MG63 (cell line): ENCODE measurements at regions not wholly inside any gene's neighbourhood (a gene's known extent, or its start where the extent isn't known, plus 50 kb on each side); places are given as distances from the start of the nearest gene placed in this dataset.

Source experiments
- DNase-seq: peaks from one replicate; pipeline ENCODE4 v3.0.0-alpha.2; 2020
- H3K27me3 ChIP-seq: fragments of 250-450 bp; sonication (Bioruptor Pico); 2 replicates; pipeline ENCODE4 v1.5.1; 2020; ENCODE audit warnings: mild to moderate bottlenecking, moderate library complexity
- H3K36me3 ChIP-seq: fragments of 250-450 bp; sonication (Bioruptor Pico); 2 replicates; pipeline ENCODE4 v1.5.1; 2020; ENCODE audit warnings: mild to moderate bottlenecking, moderate library complexity
- H3K4me3 ChIP-seq: fragments of 250-450 bp; sonication (Bioruptor Pico); 2 replicates; pipeline ENCODE4 v1.5.1; 2020; ENCODE audit warnings: mild to moderate bottlenecking, moderate library complexity
- H3K9me3 ChIP-seq: fragments of 250-450 bp; sonication (Bioruptor Pico); 2 replicates; pipeline ENCODE4 v1.5.1; 2020; ENCODE audit warnings: mild to moderate bottlenecking, moderate library complexity

DNA sequence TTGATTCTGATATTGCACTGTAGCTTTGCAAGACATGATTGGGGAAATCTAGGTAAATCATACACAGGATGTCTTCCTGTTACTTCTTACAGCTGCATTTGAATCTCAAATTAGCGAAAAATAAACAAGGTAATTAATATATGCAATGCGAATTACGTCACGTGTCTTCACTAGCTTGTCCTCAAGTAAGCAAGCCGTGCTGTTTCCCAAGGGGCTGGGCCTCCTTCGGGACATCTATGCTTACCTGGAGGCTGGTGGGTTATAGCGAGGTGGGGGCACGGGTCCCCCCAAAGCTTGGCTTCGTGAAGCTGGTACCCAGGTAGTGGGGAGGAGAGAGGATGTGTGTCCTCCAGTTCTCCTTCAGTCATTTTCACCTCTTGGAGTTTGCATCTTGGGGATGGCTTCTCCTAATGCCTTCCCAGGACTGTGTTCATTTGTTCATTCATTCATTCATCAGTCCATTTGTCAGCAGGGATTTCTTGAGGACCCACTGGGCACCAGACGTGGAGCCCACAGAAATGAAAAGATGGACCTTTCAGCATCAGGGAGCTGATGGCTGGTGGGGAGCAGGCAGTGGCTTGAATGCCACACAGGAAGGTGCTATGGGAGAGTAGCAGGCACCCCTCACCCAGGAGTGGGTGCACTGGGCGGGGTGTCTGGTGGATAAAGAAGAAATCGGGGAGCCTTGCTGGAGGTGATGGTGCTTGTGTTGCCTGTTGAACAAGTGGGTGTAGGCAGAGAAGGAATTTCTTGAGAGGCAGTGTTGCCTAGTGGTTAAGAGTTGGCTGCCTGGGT is 155.1 kb downstream of the GLI2 start:
- Histone ChIP-seq H3K36me3 (no peaks in the 10 kb centered on the region), H3K27me3 (no peaks in the 10 kb centered on the region), H3K4me3 (no peak overlapping the region), H3K9me3 (no peaks in the 10 kb centered on the region)
- no peak for DNase-seq

DNA sequence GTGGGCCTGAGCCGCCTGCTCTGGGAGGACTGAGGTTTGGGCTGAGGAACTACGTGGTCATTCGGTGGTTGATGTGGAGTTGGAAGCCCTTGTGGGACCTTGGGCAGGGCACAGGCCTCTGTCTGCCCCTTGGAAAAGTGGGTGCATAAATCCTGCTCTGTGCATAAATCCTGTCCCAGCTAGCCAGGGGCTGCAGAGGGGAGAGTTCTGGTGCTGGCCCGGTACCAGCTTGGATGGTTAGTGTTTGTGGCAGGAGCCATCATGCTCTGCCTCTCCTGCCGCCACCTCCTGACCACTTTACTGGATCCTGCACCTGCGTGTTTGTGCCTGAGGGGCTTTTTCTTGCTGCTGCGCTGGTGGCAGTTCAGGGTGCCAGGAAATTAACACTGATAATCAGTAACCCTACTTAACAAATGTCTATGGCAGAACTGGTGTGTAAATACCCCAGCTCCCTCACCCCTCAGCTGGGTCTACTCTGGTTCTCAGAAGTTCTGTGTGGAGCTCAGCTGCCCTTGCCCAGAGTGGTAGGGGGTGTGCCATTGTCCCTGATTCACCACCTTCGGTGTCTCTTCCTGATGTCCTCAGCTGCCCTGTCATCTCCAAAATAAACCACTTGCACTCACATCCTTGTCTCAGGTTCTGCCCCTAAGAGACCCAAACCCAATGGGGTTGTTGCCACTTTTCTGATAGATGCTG is 156.8 kb downstream of the GLI2 start:
- H3K4me3 ChIP-seq: no peak overlapping the region
- H3K36me3 ChIP-seq: no peaks in the 10 kb centered on the region
- no peaks in the 10 kb centered on the region for H3K9me3 ChIP-seq
- no peak for DNase-seq
- no peaks in the 10 kb centered on the region for H3K27me3 ChIP-seq

DNA sequence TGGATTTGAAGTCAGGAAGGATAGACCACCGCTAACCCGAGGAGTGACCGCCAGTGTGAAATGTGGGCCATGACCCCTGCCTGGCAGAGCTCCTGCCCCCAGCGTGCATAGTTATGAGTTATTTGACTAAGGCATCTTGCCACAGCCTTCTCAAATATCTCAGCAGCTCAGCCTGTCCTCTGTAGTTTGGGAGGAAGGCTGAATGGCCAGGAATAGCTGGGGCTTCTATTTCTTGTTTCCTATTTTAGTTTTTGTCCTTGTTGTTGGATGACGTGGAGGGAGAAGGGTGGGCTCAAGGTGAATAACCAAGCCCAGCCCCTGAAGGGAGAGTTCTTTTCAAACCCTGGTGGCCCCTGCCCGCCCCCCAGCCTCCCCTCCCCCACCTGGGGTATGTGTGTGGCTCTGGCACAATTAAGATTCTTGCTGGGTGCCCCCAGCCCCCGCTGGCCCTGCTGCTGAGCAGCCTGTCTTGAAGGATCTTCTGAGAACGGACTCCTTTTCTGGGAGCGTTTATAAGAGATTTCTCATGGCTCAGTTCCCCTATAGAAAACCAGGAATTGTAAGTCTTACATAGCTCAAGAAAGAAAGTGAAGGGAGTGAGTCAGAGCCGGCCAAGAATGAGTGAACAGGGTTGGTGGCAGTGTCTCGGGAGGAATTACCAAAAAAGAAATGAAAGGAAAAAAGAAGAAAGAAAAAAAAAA is 157.4 kb downstream of the GLI2 start:
- no peak for DNase-seq
- Histone ChIP-seq H3K27me3 (no peaks in the 10 kb centered on the region), H3K4me3 (no peak overlapping the region), H3K36me3 (no peaks in the 10 kb centered on the region), H3K9me3 (no peaks in the 10 kb centered on the region)

DNA sequence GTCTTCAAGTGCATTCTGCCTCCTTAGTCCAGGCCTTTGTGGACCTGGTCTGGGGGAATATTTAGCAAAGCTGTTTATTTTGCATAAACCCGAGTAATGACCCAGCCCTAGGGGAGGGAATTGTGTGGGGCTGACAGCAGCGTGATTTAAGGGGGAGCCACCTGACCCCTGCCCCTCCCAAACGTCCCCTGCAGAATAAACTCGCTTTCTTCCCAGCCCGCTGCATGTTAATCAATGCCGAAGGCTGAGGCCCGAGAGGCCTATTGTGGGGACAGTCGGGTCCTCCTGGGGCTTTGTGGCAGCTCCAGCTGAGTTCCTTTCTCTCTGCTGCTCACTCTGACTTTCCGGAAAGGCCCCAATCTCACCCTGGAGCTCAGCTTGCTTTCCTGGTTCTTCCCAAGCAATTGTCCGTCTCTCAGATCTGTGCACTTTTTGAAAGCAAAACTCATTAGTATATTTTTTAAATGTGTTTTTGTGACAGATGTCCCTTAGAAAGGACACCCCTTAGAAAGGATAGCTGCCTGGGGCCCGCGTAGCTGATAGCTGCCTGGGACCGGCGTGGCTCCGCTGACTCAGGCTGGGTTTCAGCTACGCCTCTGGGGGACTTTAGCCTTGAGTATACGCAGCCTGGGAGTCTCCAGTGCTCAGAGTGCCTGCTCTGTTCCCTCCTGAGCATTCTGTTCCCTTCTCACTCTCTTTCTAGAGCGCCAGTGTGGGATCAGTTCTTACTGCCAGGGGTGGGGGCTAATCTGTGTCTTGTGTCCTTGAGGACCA is 158.3 kb downstream of the GLI2 start:
- Histone ChIP-seq H3K36me3 (no peaks in the 10 kb centered on the region), H3K9me3 (no peaks in the 10 kb centered on the region), H3K4me3 (no peak overlapping the region), H3K27me3 (no peaks in the 10 kb centered on the region)
- DNase-seq: no peak

DNA sequence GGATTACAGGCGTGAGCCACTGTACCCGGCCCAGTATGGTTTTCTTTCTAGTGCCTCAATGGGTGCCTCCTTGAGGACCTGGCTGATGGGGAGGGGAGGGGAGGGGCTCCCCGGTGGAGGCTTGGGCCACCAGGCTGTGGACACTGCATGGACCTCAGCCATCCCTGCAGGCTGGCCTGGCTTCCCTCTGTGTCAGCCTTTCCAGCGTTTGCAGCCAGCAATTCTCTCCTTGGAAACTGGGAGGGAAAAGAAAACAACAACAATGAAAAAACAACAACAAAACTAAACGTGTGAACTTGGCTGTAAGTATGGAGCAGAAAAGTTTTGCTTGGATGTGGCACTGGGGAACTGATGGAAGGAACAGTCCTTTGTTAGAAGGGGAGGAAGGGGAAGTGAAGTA is 159.3 kb downstream of the GLI2 start:
- H3K27me3 ChIP-seq: no peaks in the 10 kb centered on the region
- H3K9me3 ChIP-seq: no peaks in the 10 kb centered on the region
- no peaks in the 10 kb centered on the region for H3K36me3 ChIP-seq
- DNase-seq: no peak
- H3K4me3 ChIP-seq: no peak overlapping the region

DNA sequence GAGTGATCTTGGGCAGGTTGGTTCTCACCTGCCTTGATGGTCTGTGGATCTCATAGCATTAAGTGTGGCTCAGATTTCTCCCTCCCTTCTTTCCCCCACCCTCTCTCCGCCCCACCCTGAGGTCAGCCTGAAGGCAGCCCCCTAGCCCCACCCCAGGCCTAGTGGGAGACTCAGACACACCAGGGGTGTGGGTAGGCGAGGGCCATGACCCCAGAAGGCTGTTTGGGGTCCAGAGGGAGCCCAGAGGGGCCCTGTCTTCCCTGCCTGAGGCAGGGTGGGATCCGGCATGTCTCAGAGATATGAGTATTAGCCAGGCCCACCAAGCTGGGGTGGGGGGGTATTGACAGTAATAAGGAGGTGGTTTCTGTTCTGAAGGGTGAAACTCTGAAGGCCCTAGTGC is 160.5 kb downstream of the GLI2 start:
- no peaks in the 10 kb centered on the region for H3K9me3 ChIP-seq
- no peak overlapping the region for H3K4me3 ChIP-seq
- DNase-seq: no peak
- no peaks in the 10 kb centered on the region for H3K36me3 ChIP-seq
- H3K27me3 ChIP-seq: no peaks in the 10 kb centered on the region

DNA sequence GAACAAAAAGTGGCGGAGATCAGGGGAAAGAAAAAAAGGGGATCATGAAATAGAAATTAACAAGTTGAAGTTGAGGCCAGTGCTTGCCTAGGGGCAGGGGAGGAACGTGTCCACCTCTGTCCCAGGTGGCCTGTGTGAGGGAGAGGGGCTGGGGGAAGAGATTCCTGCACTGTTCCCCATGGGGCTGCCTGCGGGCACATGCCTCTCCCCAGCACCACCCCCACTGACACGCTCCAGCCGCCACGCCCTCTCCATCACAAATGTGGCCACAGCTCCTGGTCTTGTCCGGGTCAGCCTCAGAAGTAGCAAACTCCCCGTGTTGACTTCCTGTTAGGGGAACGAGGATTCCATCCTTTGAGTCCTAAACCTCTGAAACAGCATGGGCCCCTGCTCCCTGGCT is 161.2 kb downstream of the GLI2 start:
- H3K36me3 ChIP-seq: no peaks in the 10 kb centered on the region
- no peaks in the 10 kb centered on the region for H3K27me3 ChIP-seq
- DNase-seq: no peak
- no peak overlapping the region for H3K4me3 ChIP-seq
- no peaks in the 10 kb centered on the region for H3K9me3 ChIP-seq

DNA sequence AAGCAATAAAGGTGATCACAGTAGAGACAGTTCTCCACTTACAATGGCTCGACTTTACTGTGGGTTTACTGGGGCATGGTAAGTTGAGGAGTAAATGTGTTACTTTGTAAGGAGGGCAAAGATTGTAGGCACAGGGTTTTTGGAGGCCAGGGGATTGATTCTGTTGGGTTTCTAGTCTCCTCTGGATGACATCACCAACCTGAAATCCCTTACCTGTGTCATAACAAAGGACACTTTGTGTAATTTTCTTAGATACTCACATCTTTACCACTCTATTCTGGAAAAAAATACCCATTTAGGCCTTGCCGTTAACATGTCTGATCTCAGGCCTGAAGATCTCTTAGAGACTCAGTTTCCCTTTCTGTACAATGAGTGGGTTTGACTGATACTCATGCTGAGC is 161.7 kb downstream of the GLI2 start:
- DNase-seq: no peak
- H3K9me3 ChIP-seq: no peaks in the 10 kb centered on the region
- H3K36me3 ChIP-seq: no peaks in the 10 kb centered on the region
- no peaks in the 10 kb centered on the region for H3K27me3 ChIP-seq
- no peak overlapping the region for H3K4me3 ChIP-seq

DNA sequence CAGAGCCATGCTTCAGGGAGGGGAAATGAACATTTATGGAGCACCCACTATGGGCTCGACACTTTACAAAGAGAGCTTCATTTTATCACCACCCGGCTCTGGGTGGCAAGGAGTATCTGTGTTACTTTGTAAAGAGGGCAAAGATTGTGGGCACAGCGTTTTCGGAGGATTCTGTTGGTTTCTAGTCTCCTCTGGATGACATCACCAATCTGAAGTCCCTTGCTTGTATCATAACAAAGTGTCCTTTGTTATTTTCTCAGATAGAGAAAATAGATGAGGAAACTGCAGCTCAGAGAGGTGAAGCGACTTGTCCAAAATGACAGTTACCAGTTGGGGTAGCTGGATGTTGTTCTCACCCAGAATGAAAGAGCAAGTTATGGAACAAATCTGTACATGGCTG is 162.8 kb downstream of the GLI2 start:
- Histone ChIP-seq H3K27me3 (no peaks in the 10 kb centered on the region), H3K36me3 (no peaks in the 10 kb centered on the region), H3K4me3 (no peak overlapping the region), H3K9me3 (no peaks in the 10 kb centered on the region)
- no peak for DNase-seq

DNA sequence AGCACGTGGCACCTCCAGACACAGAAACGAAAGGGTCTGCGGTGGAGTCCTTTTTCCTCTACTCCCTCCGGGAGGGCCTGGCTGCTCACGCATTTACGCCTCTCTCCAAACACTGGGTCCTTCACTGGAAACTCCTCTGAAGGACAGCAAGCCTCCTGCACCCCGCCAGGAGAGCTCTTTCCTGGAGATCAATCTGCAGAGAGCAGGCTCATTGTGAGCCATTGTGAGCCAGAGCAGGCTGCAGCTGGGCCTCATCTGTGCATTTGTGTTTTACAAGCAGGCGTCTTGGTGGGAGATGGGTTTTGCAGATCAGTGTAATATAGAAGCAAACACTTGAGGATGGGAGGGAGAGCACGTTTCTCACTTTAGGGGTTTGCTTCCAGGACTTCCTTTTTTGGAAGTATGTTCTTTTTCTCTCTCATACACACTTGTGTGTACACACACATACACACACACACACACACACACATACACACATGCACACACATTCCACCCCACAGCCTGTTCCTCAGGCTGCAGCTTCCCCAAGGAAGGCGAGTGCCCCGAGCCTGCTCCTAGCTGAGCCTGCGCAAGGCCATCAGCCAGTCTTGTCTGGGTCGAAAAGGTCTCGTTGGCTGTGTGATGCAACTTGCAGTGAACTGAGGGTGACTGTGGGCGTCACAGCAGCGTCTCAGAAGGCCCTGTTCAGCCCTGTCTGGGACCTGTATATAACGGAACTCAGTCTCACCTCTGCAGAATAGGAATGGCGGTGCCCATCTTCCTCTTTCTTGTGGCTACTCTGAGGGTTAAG is 163.5 kb downstream of the GLI2 start:
- H3K27me3 ChIP-seq: no peaks in the 10 kb centered on the region
- H3K36me3 ChIP-seq: no peaks in the 10 kb centered on the region
- DNase-seq: no peak
- no peaks in the 10 kb centered on the region for H3K9me3 ChIP-seq
- H3K4me3 ChIP-seq: no peak overlapping the region

DNA sequence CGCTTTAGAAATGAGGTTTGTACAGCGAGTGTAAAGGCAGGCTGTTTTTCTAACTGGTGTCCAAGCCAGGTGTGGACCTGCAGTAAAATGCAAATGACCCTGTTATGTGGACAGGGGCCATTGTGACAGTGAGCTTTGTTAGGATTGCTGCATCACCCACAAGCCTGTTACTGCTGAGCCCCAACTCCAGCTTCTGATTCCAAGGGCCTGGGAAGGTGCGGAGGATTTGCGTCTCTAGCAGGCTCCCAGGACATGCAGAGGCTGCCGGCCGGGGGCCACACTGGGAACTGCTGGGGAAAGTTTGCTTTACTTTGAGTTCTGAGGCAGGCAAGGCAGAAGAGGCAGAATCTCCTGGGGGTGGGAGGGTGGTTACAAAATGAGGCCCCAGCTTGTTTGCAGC is 164.1 kb downstream of the GLI2 start:
- Histone ChIP-seq H3K9me3 (no peaks in the 10 kb centered on the region), H3K4me3 (no peak overlapping the region), H3K27me3 (no peaks in the 10 kb centered on the region), H3K36me3 (no peaks in the 10 kb centered on the region)
- DNase-seq: no peak

DNA sequence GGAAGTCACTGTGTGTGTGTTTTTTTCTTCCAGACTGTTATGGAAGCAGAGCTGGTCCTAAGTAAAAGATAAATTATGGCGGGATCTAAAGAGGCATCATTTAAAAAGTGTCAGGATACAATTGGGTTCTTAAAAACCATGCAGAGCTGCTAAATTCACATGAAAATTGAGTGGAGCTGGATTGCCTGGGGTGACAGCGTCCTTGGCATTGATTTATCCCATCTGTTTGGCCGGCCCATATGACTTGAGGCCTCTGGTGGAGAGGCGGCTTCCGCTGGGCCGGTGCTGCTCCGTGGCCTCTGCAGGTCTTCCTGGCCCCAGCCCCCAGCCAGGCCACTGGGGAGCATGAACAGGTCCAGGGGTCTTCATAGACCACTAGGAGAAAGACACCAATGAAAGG is 165.5 kb downstream of the GLI2 start:
- Histone ChIP-seq H3K27me3 (no peaks in the 10 kb centered on the region), H3K9me3 (no peaks in the 10 kb centered on the region), H3K36me3 (no peaks in the 10 kb centered on the region), H3K4me3 (no peak overlapping the region)
- no peak for DNase-seq

DNA sequence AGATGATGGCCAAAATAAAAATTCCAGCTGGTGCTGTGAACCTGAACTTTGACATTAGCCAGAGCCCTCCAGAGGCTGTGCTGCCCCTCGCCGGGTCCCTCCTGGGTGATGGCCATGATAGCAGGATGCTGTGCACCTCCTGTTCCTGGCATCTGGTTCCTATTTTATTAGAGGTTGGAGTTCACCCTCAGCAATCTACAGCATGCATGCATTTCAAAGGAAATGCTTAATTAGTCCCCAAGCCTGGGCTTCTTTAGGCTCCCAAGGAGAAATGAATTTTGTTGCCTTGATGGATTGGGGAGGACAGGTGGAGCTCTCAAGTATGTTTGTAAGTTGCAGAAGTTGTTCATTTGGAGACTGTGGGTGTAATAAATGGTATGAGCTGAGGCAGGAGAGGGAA is 166.9 kb downstream of the GLI2 start:
- Histone ChIP-seq H3K36me3 (no peaks in the 10 kb centered on the region), H3K9me3 (no peaks in the 10 kb centered on the region), H3K4me3 (no peak overlapping the region), H3K27me3 (no peaks in the 10 kb centered on the region)
- no peak for DNase-seq

DNA sequence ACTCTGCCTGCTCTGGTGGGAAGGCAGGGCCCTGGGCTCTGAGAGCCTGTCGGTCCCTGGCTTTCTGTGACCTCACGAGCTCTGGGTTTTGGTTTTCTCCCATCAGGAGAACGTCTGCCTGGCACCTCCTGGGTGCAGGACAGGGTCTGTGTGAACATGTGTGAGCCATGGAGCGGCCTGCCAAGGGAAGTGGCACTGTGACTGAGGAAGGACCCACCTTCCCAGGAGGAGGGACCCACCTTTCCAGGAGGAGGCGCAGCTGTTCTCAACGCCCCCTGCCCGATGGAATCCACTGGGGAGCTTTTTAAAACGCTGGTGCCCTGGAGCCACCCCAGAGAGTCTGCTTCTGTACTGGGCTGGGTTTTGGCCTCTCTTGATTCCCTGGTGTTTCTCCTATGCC is 168.7 kb downstream of the GLI2 start:
- no peak overlapping the region for H3K4me3 ChIP-seq
- H3K27me3 ChIP-seq: no peaks in the 10 kb centered on the region
- no peaks in the 10 kb centered on the region for H3K9me3 ChIP-seq
- no peaks in the 10 kb centered on the region for H3K36me3 ChIP-seq
- DNase-seq: no peak

DNA sequence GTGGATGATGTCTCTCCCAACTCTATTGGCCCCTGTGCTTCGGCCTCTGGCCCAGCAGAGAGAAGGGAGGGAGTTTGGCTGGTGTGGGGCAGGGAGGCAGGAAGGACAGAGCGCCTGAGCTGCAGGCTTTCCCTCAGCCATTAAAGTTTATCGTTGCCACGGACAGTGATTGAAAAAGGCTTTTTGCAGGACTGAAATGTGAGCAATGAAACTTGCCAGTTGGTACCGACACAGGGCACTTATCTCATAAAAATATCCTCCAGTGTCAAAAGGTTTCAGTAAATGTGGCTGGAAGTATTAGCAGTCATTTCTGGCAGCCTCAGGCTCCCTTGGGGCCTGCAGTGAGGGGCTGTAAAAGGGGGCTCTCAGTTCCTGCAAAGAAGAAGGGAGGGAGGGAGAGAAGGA is 169.2 kb downstream of the GLI2 start:
- no peak for DNase-seq
- no peaks in the 10 kb centered on the region for H3K27me3 ChIP-seq
- no peak overlapping the region for H3K4me3 ChIP-seq

DNA sequence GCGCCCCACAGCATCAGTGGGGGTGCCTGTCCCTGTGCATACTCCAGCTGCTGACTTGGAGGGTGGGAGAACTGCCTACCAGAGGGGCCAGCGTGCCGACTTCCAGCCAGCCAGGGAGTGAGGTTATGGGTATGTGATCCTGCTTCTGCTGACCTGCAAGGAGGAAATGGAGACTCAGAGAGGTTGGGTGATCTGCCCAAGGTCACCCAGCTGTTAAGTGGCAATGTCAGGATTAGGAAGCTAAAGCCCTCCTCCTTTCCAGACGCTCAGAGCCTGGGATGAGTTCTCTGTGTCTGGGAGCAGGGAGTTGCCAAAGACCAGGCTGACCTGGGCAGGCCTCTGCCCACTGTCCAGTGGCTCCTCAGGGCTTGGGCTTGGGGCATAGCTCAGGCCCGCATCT is 169.6 kb downstream of the GLI2 start:
- Histone ChIP-seq H3K27me3 (no peaks in the 10 kb centered on the region), H3K4me3 (no peak overlapping the region), H3K9me3 (no peaks in the 10 kb centered on the region), H3K36me3 (no peaks in the 10 kb centered on the region)
- DNase-seq: no peak

More for the DNA sequence above, 169.2 kb downstream of the GLI2 start:
- no peaks in the 10 kb centered on the region for H3K36me3 ChIP-seq
- no peaks in the 10 kb centered on the region for H3K9me3 ChIP-seq
